ENCODE measurements at regions not wholly inside any gene's neighbourhood (a gene's known extent, or its start where the extent isn't known, plus 50 kb on each side); places are given as distances from the start of the nearest gene placed in this dataset.
"Not testable (repeated sequence)": the region's sequence is repeated elsewhere in the genome, so short reads cannot be mapped to it uniquely, and the experiment has no call there.

DNA sequence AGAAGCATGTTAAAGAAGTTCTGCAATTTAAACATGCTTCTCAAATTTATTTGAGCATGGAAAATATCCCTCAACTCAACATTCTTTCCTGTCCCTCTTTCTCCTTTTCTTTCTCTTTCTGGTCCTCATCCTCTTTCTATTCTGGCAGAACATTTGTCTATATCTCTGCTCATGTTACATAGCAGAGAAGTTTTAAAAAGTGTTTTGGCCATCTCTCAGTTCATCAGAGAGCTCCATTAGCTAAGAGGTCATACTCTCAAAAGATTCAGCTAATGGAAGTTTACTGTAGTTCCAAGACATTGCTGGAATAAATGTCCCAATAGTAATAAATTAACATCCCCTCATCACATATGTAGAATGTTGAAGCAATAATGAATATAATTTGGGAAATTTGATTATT is 53.5 kb downstream of the XCL2 start:
- DNase-seq (ENCODE audit: low read depth in 4 of 4, low spot score in 3 of 4) = no peak

DNA sequence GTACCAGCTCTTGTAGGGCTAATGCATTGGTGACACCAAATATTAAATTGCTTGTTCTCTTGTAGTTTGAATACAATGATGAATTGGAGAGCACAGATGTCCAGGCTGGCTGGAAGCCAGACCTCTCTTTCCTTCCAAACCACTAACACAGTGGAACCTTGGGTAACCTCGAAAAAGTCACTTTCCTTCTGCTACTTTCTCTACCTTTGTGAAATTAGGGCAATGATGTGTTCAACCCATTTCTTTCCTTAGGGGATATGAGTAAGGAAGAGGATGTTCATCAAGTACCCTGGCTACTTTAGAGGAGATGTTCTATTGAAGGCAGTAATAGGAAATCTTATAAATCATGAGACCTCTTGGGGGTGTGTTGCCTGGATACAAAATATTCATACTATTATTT is 55.7 kb downstream of the XCL2 start:
- no peak for DNase-seq (ENCODE audit: low read depth in 4 of 4, low spot score in 3 of 4)

DNA sequence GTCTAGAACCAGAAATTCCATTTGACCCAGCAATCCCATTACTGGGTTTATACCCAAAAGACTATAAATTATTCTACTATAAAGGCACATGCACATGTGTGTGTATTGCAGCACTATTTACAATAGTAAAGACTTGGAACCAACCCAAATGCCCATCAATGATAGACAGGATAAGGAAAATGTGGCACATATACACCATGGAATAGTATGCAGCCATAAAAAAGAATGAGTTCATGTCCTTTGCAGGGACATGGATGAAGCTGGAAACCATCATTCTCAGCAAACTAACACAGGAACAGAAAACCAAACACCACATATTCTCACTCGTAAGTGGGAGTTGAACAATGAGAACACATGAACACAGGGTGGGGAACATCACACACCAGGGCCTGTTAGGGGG is 57.0 kb downstream of the XCL2 start:
- not testable (repeated sequence) for DNase-seq (ENCODE audit: low read depth in 4 of 4, low spot score in 3 of 4)

DNA sequence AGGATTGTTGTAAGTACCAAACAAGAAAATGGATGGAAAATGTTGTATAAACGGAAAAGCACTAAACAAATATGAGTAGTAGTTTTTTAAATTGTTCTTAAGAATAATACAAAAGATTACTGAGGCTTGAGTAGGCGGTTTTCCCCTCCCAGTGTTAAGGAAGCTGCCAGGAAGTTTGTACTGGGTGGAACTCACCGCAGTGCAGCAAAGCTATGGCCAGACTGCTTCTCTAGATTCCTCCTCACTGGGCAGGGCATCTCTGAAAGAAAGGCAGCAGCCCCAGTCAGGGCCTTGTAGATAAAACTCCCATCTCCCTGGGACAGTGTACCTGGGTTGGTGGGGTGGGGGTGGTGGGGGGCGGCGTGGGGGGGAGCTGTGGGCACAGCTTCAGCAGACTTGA is 58.7 kb downstream of the XCL2 start:
- no peak for DNase-seq (ENCODE audit: low read depth in 4 of 4, low spot score in 3 of 4)

DNA sequence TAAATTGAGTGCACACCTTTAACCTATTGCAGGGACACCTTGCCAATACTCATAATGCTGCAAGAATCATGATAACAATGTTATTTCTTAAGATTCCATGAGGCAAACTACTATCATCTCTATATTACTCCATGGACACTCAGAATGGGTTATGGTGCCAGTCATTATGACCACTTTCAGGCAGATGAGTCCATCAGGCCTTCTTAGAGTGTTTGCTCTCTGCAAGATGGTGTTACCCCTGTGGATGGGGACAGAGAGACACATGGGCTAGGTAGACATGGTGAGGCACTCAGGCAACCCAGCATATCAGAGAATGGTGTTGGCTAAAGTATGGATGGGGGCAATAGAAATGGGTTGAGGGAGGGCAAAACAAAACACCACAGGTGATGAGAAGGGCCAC is 59.7 kb downstream of the XCL2 start:
- DNase-seq (ENCODE audit: low read depth in 4 of 4, low spot score in 3 of 4) = no peak

DNA sequence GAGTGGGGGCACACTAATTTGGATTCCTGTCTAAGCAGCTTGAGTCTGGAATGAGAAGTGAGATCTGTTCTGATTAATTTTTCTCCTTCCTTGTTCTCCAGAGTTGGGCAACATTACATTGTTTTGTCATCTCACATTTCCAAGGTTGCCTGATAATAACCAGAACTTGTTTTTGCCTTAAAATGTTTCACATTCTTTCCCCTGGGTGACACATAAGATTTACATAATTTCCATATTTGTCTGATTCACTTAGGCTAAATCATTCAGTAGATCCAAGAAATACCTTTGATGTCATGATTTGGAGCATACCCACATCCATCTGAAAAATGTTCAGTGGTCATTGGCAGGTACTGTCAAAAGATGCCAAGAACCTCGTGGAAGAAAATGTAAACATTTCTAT is 60.3 kb downstream of the XCL2 start:
- DNase-seq (ENCODE audit: low read depth in 4 of 4, low spot score in 3 of 4) = no peak

DNA sequence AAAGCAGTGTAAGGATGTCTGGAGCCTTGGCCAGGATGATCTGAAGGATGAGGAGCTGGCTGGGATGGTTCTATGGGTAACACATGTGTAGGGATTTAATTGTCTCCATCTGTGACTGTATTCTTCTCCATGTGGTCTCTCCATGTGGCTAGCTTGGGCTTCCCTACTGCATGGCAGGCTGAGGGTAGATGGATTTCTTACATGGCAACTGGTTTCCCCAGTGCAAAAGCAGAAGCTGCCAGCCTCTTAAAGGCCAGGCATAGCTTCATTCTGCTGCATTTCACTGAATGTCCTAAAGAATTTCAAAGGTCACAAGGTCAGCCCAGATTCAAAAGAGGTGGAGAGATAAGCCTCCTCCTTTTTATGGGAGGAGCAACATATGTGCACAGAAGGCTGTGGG is 61.7 kb downstream of the XCL2 start:
- DNase-seq (ENCODE audit: low read depth in 4 of 4, low spot score in 3 of 4) = no peak

DNA sequence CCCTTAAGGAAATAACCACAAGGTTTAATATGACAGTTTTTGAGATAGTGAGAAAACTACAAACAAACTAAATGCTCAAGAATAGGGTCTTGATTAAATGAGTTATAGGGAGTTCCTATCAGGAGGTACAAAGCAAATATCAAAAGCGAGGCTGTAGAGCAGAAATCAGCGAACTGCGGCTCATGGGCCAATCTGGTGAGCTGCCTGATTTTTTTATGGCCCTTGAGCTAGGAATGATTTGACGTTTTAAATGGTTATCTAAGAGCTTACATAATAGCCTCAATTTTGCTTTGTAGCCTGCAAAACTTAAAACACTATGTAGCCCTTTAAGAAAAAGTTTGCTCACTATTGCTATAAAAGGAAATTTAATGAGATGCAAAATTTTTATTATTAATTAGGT is 62.2 kb downstream of the XCL2 start:
- no peak for DNase-seq (ENCODE audit: low read depth in 4 of 4, low spot score in 3 of 4)

DNA sequence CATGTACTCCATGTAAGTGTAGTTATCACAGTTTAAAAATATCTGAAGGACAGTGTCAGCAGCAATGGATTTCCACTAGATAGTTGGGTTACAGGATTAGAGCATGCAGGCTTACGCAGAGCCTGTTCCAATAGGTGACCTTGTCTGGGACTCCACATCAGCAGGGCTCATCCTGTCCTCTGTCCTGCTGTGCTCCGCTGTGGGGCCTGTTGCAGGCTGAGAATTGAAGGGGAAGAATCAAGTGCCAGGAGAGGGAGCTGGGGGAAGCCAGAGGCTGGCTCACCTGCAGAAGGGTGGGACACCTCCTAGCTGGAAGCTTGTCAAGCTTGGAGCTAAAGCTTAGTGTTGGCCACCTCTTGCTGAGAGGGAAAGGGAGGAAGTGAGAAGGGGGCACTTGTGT is 62.8 kb downstream of the XCL2 start:
- DNase-seq (ENCODE audit: low read depth in 4 of 4, low spot score in 3 of 4) = no peak

DNA sequence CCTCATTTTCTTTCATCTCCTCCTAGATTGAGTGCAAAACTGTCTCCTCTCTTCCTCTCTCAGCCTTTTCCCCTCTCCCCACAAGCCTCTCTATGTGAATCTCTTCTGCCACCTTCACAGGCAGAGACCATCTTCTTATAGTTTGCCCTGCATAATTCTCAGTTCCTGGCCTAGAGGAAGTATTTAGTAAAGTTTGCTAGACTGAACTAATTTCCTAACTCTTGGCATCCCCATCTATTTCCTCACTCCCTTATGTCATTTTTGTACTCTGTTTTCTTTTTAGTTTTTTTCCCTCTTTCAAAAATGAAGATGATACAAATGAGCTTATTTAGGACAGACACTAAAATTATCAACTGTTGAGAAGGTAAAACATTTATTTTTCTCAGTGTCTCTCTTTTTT is 66.0 kb downstream of the XCL2 start:
- no peak for DNase-seq (ENCODE audit: low read depth in 4 of 4, low spot score in 3 of 4)

DNA sequence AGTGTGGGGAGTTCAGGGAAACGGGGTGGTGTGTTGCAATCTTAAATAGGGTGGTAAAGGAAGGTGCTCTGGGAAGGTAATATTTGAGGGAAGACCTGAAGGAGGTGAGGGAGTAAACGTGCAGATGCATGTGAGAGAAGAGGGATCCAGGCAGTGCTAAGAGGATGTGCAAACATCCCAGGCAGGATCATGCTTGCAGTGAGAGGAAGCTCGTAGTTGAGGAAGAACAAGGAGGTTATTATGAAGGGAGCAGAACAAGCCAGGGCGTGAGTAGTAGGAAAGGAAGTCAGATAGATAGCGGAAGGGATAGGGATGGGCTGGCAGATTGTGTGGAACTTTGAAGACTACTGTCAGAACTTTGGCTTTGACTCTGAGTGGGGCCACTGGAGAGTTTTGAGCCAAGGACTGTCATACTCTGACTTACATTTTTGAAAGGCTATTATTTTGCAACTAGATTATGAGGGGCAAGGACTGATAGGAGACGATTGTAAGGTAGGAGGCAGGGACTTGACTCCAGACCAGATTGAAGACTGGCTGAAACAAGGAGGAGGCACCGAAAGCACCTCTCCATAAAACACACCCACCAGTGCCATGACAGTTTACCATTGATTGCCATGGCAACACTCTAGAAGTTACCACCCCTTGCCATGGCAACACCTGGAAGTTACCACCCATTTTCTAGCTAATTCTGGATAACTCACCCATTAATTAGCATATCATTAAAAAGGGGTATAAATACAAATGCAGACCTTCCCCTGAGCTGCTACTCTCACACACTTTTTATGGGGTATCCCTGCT is 67.0 kb downstream of the XCL2 start:
- DNase-seq (ENCODE audit: low read depth in 4 of 4, low spot score in 3 of 4) = no peak

DNA sequence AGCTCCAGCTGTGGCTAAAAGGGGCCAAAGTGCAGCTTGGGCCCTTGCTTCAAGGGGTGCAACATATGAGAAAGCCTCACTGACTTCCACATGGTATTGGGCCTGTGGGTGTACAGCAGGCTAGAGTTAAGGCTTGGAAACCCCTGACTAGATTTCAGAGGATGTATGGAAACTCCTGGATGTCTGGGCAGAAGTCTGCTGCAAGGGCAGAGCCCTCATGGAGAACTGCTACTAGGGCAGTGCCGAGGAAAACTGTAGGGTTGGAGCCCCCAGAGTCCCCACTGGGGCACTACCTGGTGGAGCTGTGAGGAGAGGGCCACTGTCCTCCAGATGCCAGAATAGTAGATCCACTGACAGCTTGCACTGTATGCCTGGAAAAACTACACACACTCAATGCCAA is 69.5 kb downstream of the XCL2 start:
- no peak for DNase-seq (ENCODE audit: low read depth in 4 of 4, low spot score in 3 of 4)

DNA sequence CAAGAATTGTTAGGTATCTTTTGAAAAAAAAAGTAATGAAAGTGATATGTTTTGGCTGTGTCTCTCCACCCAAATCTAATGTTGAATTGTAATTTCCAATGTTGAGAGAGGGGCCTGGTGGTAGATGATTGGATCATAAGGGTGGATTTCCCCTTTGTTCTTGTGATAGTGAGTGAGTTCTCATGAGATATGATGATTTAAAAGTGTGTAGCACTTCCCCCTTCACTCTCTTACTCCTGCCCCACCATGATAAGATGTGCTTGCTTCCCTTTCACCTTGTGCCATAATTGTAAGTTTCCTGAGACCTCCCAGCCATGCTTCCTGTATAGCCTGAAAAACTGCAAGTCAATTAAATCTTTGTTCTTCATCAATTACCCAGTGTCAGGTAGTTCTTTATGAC is 70.7 kb downstream of the XCL2 start:
- DNase-seq (ENCODE audit: low read depth in 4 of 4, low spot score in 3 of 4) = no peak

DNA sequence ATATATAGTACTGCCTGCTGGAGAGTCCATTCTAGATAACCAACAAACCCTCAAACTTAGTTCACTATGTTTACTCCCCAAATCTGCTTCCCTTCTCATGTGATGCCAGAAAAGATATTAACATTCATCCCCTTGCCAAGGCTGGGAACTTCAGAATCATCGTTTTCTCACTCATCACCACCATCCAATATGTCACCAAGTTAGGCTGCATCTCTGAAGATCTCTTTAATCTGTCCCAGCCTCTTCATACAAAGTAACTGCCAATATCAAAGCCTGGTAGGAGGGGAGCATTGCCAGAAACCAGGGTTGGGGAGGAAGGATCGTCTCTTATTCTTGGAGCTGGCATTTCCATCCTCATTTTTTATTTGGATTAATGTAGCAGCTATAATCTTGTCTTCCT is 71.6 kb downstream of the XCL2 start:
- DNase-seq (ENCODE audit: low read depth in 4 of 4, low spot score in 3 of 4) = no peak

DNA sequence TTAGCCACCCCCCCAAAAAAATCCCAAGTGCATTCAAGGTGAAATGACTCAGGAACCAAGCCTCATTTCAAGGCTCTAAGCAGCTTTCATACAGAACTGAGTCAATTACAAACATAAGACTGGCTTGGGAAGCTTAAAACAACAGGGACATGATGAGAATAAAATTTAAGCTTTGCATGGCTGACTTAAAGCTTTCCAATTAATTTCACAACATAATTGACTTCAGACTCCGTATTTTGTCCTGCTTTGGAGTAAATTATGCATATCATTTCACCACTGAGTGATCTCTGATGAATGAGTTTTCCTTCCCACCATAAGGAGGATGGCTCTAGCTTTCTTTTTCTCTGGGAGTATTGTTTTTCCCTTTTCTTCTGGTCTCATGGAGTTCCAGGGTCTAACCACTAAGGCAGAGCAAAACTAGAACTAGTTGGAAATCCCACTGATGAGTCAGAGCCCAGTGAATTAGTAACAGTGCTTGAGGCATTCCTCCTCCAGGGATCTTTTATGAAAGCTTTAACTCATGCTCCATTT is 72.8 kb downstream of the XCL2 start:
- no peak for DNase-seq (ENCODE audit: low read depth in 4 of 4, low spot score in 3 of 4)

DNA sequence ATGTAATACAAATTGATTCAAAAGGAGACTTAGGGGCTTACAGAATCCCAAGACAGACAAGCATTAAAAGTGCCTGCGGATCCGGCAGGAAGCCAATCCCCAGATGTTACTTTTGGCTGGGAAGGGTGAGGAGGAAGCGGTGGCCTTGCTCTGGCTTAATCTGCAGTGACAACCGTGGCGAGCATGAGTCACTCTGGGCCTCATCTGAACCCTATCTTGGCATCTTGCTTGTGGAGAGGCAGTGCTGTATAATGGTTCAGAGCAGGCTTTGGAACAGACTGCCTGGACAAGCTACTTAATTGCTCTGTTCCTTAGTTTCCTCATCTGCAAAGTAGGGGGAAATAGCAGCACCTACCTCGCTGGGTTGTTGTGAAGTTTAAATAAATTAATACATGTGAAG is 74.1 kb downstream of the XCL2 start:
- no peak for DNase-seq (ENCODE audit: low read depth in 4 of 4, low spot score in 3 of 4)

DNA sequence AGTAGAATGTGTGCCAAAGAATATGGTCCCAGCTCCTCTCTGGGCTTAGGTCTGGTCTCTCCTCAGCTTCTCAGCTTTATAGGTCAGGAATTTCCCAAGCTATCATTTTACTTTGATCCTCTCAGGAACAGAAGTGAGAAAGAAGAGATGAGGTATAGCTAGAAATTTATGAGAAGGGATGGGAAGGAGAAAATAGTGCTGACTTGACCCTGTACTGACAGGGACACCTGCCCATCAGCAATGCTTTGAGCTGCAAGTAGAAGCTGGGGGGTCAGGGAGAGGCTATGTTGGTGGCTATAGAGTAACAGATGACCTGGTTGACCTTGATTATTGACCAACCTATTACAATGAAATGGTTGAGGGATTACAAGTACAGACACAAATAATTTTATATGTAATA is 75.0 kb downstream of the XCL2 start:
- DNase-seq (ENCODE audit: low read depth in 4 of 4, low spot score in 3 of 4) = no peak

DNA sequence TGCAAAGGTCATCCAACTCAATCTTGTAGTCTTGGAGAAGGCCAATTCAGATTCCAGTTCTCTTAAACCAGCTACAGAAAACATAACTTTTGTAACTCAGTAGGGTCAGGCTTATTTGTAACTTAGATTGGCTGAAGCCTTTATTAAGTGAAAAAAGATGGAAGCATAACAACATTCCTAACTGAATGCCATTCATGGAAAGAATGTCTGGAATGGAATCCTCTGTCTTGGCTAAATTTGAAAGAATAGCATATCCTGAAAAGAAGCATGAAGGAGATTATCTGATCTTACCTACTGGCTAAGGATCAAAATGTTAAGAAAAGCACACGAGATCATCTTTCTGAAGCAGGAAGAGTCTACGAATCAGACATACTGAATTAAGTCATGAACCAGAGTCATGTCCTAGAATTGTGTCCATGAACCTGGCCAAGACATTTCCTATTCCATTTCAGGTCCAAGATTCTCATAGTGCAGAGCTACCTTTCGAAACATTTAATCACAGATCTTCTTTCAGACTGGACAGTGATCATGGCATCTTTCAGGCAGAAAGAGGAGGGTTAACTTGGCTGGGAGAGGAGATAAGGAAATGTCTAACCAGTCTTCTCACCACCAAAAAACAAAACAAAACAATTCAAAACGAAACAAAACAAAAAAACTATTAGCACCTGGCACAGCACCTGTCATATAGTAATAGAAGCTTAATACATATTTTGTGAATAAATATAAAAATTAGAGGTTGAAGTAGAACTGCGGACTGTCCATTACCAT is 75.6 kb downstream of the XCL2 start:
- no peak for DNase-seq (ENCODE audit: low read depth in 4 of 4, low spot score in 3 of 4)

DNA sequence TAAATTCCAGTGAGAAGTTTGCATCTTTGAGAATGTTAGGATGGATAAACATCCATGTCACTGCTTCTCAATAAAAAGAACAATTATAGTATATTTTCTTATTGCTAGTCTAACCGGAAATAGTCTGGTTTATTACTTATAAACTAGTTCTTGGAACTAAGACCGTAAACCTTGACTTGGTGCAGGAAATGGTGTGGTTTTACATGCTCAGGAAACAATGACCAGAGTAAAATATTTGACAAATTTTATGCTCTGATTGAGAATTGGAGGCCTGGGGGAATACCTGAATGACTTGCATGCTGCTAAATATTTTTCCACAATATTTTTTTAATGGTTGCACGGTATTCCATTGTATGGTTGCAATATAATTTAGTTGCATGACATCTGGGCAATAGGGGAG is 76.3 kb downstream of the XCL2 start:
- no peak for DNase-seq (ENCODE audit: low read depth in 4 of 4, low spot score in 3 of 4)

DNA sequence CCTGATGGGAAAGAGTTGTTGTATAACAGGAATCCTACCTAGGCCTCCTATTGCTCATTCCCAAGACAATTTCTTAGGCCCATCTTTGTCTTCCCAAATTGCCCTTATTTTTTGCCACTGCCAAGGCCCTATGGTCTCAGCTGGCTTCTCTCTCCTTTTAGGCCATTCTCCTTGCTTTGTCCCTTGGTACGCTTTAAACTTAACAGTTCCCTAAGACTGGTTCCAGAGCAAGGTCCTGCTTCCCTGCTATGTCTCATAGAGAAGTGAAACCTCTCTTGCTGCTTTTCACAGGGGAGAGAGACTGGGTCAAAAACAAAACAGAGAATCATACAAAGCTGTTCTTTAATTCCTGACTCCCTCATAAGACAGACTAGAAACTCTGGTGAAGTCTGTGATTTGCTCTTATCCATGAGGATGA is 77.1 kb downstream of the XCL2 start:
- no peak for DNase-seq (ENCODE audit: low read depth in 4 of 4, low spot score in 3 of 4)

DNA sequence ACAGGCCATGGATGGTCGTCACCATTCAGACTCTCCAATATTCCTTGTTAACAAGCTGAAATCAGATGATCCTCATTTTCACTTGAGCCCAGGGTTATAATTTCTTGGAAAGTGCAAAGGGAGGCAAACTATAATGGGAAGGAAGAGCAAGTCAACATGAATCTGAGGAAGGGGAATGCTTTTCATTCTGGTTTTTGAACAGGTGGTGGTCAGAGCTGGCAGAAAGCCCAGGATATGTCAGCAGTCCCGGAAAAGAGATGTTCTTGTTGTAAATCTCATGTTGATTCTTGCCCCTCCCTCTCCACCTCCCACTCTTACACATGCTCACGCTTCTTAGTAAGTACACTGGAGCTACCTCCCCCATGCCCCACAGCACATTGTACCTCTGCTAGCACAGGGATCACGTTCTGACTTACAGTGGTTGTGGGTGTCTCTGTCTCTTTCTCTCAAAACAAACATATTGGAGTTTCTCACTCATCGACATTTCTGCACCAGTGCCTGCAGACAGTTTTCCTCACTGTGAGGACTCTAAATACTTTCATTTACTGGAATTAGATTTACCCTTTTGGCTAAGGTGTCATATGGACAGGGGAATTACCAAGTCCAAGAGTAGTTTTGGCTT is 77.6 kb downstream of the XCL2 start:
- peak; percentile 68 to 82 (median 74) for DNase-seq (ENCODE audit: low read depth in 4 of 4, low spot score in 3 of 4)

DNA sequence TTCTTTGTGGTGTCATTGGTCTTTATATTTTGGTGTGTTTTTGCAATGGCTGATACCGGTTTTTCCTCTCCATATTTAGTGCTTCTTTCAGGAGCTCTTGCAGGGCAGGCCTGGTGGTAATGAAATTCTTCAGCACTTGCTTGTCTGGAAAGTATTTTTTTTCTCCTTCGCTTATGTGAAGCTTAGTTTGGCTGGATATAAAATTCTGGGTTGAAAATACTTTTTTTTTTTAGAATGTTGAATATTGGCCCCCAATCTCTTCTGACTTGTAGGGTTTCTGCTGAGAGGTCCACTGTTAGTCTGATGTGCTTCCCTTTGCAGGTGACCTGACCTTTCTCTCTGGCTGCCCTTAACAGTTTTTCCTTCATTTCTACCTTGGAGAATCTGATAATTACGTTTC is 82.7 kb downstream of the XCL2 start:
- DNase-seq (ENCODE audit: low read depth in 4 of 4, low spot score in 3 of 4) = not testable (repeated sequence)

All from left renal pelvis (tissue), 4 donors.